MCF 10A (cell line): ENCODE measurements at regions not wholly inside any gene's neighbourhood (a gene's known extent, or its start where the extent isn't known, plus 50 kb on each side); places are given as distances from the start of the nearest gene placed in this dataset.

ENCODE experiments used
- BruUV-seq: library from RNA; stranded (reverse); fragments of 400-500 nt; replicated peaks from 2 replicates; lab custom pipeline; 2021; lab: Mats Ljungman, UMichigan
- CTCF ChIA-PET: fragments of 300-600 bp; sonication (Branson Sonifier 250); formaldehyde crosslinking; extraction: SDS; loops from one replicate; lab custom pipeline; 2021; ENCODE audit warnings: antibody characterized with exemption, inconsistent platforms; lab: Yijun Ruan, JAX
- POLR2A ChIA-PET: fragments of 300-600, 350-650 bp; sonication (Branson Sonifier 250); formaldehyde crosslinking; extraction: SDS; loops from one replicate; lab custom pipeline; 2020; ENCODE audit warnings: antibody characterized with exemption, inconsistent platforms; lab: Yijun Ruan, JAX
- DNase-seq: peaks from one replicate; pipeline ENCODE4 v3.0.0-alpha.2; 2018; ENCODE audit not compliant: unreplicated experiment
- H3K27ac Mint-ChIP-seq: one replicate; pipeline ENCODE4 v1.8.0; 2022; ENCODE audit warnings: mild to moderate bottlenecking, low read depth, mixed read lengths; ENCODE audit not compliant: unreplicated experiment
- H3K27me3 Mint-ChIP-seq: one replicate; pipeline ENCODE4 v1.8.0; 2022; ENCODE audit warnings: mixed read lengths; ENCODE audit not compliant: insufficient read depth, unreplicated experiment
- H3K36me3 Mint-ChIP-seq: one replicate; pipeline ENCODE4 v1.8.0; 2022; ENCODE audit warnings: mild to moderate bottlenecking, moderate library complexity, mixed read lengths; ENCODE audit not compliant: insufficient read depth, unreplicated experiment
- H3K4me1 Mint-ChIP-seq: one replicate; pipeline ENCODE4 v1.8.0; 2022; ENCODE audit warnings: mixed read lengths; ENCODE audit not compliant: insufficient read depth, unreplicated experiment
- H3K4me3 Mint-ChIP-seq: one replicate; pipeline ENCODE4 v1.8.0; 2022; ENCODE audit warnings: mild to moderate bottlenecking, moderate library complexity, mixed read lengths; ENCODE audit not compliant: unreplicated experiment
- H3K9me3 Mint-ChIP-seq: one replicate; pipeline ENCODE4 v1.8.0; 2022; ENCODE audit warnings: mixed read lengths; ENCODE audit not compliant: unreplicated experiment
- CTCF ChIP-seq: fragments of 200-600 bp; IDR thresholded peaks from one replicate; pipeline ENCODE4 v1.8.0; 2022; ENCODE audit warnings: antibody characterized with exemption, mild to moderate bottlenecking; ENCODE audit not compliant: unreplicated experiment
- intact Hi-C: fragments of 100-400 bp; cut with micrococcal nuclease; formaldehyde crosslinking; loops from 2 replicates; pipeline ENCODE4 v1.14.1; 2022

- H3K9me3 Mint-ChIP-seq = no peaks in the 10 kb centered on the region
- H3K4me1 Mint-ChIP-seq = peaks cover 6% of the 10 kb centered on the region
- H3K36me3 Mint-ChIP-seq = no peaks in the 10 kb centered on the region
- no peak overlapping the region for H3K27ac Mint-ChIP-seq
- DNase-seq = no peak
- intact Hi-C loops = no loop called here
- BruUV-seq = no TSS peak
- no peaks in the 10 kb centered on the region for H3K27me3 Mint-ChIP-seq
- ChIA-PET POLR2A (no interaction called here), CTCF (interaction anchor here (0.6 kb wide), 2 partner anchors 82 to 894 kb away, joined by 3 read pairs; no protein-coding TSS in a partner anchor)
- no peak for TF ChIP-seq CTCF
- H3K4me3 Mint-ChIP-seq = no peak overlapping the region
These were observed 485.0 kb downstream of the TAF11L14 start for GRCh38 chr5:18119156-18119785.

DNA sequence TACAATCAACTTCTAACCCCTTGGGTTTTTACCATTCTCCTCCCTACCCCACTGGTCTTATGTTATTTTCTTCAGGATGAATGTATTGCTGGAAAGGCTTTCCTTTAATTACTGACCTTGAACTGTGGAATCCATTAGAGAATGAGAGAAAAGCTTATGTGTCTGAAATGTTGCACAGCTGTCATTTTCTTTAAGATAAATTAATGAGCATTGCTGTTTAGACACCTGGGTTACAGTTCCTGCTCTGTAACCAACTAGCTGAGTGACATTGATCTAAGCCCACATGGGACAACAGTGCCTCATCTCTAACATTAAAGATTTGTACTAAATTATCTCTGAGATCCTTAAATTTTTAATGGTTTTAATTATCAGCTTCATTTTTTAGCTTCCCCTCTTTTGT, 507.0 kb downstream of the TAF11L14 start:
- no peak for DNase-seq
- CTCF ChIA-PET = interaction anchor here (1.8 kb wide), 1 partner anchor 926 kb away, joined by 5 read pairs; no protein-coding TSS in a partner anchor
- no peaks in the 10 kb centered on the region for H3K9me3 Mint-ChIP-seq
- no peaks in the 10 kb centered on the region for H3K4me1 Mint-ChIP-seq
- no peak for TF ChIP-seq CTCF
- no peaks in the 10 kb centered on the region for H3K36me3 Mint-ChIP-seq
- H3K4me3 Mint-ChIP-seq = no peak overlapping the region
- BruUV-seq = no TSS peak
- H3K27ac Mint-ChIP-seq = no peak overlapping the region
- intact Hi-C loops = no loop called here
- H3K27me3 Mint-ChIP-seq = no peaks in the 10 kb centered on the region
- POLR2A ChIA-PET = interaction anchor here (0.7 to 1.0 kb wide), 2 partner anchors 38 to 721 kb away, joined by 3 read pairs; no protein-coding TSS in a partner anchor

DNA sequence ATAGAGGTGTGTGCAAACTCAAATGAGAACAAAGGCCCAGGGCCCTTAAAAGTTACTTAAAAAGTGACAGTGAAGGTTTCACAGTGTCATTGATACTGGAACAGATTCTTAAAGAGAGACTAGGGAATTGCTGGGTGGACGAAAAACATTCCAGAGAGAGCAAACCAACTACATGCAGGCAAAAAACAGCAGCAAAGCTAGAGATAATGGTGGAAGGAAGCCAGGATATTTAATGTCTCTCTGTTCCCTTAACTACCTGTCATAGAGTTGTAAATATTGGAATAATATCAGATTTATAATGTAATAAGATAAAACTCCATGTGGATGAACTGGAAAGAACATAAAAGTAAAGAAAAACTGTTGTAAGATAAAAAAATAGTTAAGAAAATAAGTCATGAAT, 508.6 kb downstream of the TAF11L14 start:
- intact Hi-C loops = no loop called here
- BruUV-seq = no TSS peak
- POLR2A ChIA-PET = no interaction called here

GRCh38 chr5:18152671-18153070, 518.4 kb downstream of the TAF11L14 start:
- no peak overlapping the region for H3K4me3 Mint-ChIP-seq
- ChIA-PET CTCF (interaction anchor here (0.6 to 0.7 kb wide), 2 partner anchors 23 to 125 kb away, joined by 3 to 4 read pairs; no protein-coding TSS in a partner anchor), POLR2A (no interaction called here)
- no TSS peak for BruUV-seq
- no peaks in the 10 kb centered on the region for H3K27me3 Mint-ChIP-seq
- no peaks in the 10 kb centered on the region for H3K4me1 Mint-ChIP-seq
- H3K9me3 Mint-ChIP-seq = peaks cover 8% of the 10 kb centered on the region
- H3K36me3 Mint-ChIP-seq = no peaks in the 10 kb centered on the region
- intact Hi-C loops = no loop called here
- no peak for TF ChIP-seq CTCF
- no peak overlapping the region for H3K27ac Mint-ChIP-seq
- no peak for DNase-seq

More for the DNA sequence above, 508.6 kb downstream of the TAF11L14 start:
- no peaks in the 10 kb centered on the region for H3K9me3 Mint-ChIP-seq
- H3K36me3 Mint-ChIP-seq = no peaks in the 10 kb centered on the region
- CTCF ChIA-PET = interaction anchor here (1.8 kb wide), 1 partner anchor 928 kb away, joined by 5 read pairs; no protein-coding TSS in a partner anchor
- no peak for TF ChIP-seq CTCF
- no peak overlapping the region for H3K4me3 Mint-ChIP-seq
- H3K27ac Mint-ChIP-seq = no peak overlapping the region
- H3K4me1 Mint-ChIP-seq = no peaks in the 10 kb centered on the region
- DNase-seq = no peak
- H3K27me3 Mint-ChIP-seq = no peaks in the 10 kb centered on the region
